ENCODE measurements at regions not wholly inside any gene's neighbourhood (a gene's known extent, or its start where the extent isn't known, plus 50 kb on each side); places are given as distances from the start of the nearest gene placed in this dataset.

- TF ChIP-seq FOXM1 (IDR thresholded peaks at IDR 0.05; ENCODE audit: low read depth) (no peak), RFX5 (IDR thresholded peaks at IDR 0.05; ENCODE audit: low read length) (no peak), USF2 (IDR thresholded peaks at IDR 0.05; ENCODE audit: borderline replicate concordance, low read depth, low read length) (no peak), CTCF (IDR thresholded peaks at IDR 0.05) (no peak), EZH2phosphoT487 (IDR thresholded peaks at IDR 0.05; ENCODE audit: borderline replicate concordance, low read depth) (no peak)
Measured at GRCh38 chr11:109362059-109362458, 59.9 kb upstream of the C11orf87 start.

Measured in SK-N-SH (cell line).